ENCODE measurements at regions not wholly inside any gene's neighbourhood (a gene's known extent, or its start where the extent isn't known, plus 50 kb on each side); places are given as distances from the start of the nearest gene placed in this dataset.
"Not testable (repeated sequence)": the region's sequence is repeated elsewhere in the genome, so short reads cannot be mapped to it uniquely, and the experiment has no call there.

GRCh38 chr3:10625323-10625722, 119.9 kb upstream of the ATP2B2 start:
- DNase-seq (ENCODE audit: low spot score) = no peak

GRCh38 chr3:10627884-10628572, 122.6 kb upstream of the ATP2B2 start:
- no peak for DNase-seq (ENCODE audit: low spot score)

GRCh38 chr3:10628891-10629670, 123.7 kb upstream of the ATP2B2 start:
- DNase-seq (ENCODE audit: low spot score) = no peak

GRCh38 chr3:10629671-10630040, 124.3 kb upstream of the ATP2B2 start:
- no peak for DNase-seq (ENCODE audit: low spot score)

GRCh38 chr3:10631224-10631623, 125.8 kb upstream of the ATP2B2 start:
- DNase-seq (ENCODE audit: low spot score) = no peak

- DNase-seq (ENCODE audit: low spot score) = no peak
Measured at GRCh38 chr3:10632125-10632524, 126.7 kb upstream of the ATP2B2 start.

GRCh38 chr3:10632741-10633140, 127.4 kb upstream of the ATP2B2 start:
- DNase-seq (ENCODE audit: low spot score) = no peak

- DNase-seq (ENCODE audit: low spot score) = no peak
Measured at GRCh38 chr3:10635446-10636076, 130.2 kb upstream of the ATP2B2 start.

GRCh38 chr3:10637342-10637741, 132.0 kb upstream of the ATP2B2 start:
- DNase-seq (ENCODE audit: low spot score) = no peak

- DNase-seq (ENCODE audit: low spot score) = no peak
Measured at GRCh38 chr3:10638466-10638865, 133.1 kb upstream of the ATP2B2 start.

GRCh38 chr3:10641760-10642159, 136.4 kb upstream of the ATP2B2 start:
- DNase-seq (ENCODE audit: low spot score) = no peak

GRCh38 chr3:10644189-10644588, 138.8 kb upstream of the ATP2B2 start:
- DNase-seq (ENCODE audit: low spot score) = no peak

- DNase-seq (ENCODE audit: low spot score) = no peak
Measured at GRCh38 chr3:10645800-10646199, 140.4 kb upstream of the ATP2B2 start.

- no peak for DNase-seq (ENCODE audit: low spot score)
Measured at GRCh38 chr3:10646531-10647335, 141.3 kb upstream of the ATP2B2 start.

GRCh38 chr3:10647376-10647775, 142.0 kb upstream of the ATP2B2 start:
- DNase-seq (ENCODE audit: low spot score) = no peak

GRCh38 chr3:10648181-10648580, 142.8 kb upstream of the ATP2B2 start:
- DNase-seq (ENCODE audit: low spot score) = no peak

- not testable (repeated sequence) for DNase-seq (ENCODE audit: low spot score)
Measured at GRCh38 chr3:10649463-10649862, 144.1 kb upstream of the ATP2B2 start.

GRCh38 chr3:10651506-10651905, 146.1 kb upstream of the ATP2B2 start:
- DNase-seq (ENCODE audit: low spot score) = no peak

GRCh38 chr3:10653241-10653640, 147.9 kb upstream of the ATP2B2 start:
- DNase-seq (ENCODE audit: low spot score) = peak; percentile 30

GRCh38 chr3:10653866-10654611, 148.7 kb upstream of the ATP2B2 start:
- peak; percentile 40 for DNase-seq (ENCODE audit: low spot score)

GRCh38 chr3:10655105-10655504, 149.7 kb upstream of the ATP2B2 start:
- DNase-seq (ENCODE audit: low spot score) = no peak

GRCh38 chr3:10657339-10657738, 152.0 kb upstream of the ATP2B2 start:
- not testable (repeated sequence) for DNase-seq (ENCODE audit: low spot score)

Data from left forelimb (tissue), 1 donor.